HCT116 (cell line): ENCODE measurements at regions not wholly inside any gene's neighbourhood (a gene's known extent, or its start where the extent isn't known, plus 50 kb on each side); places are given as distances from the start of the nearest gene placed in this dataset.

ENCODE experiments used
- ATAC-seq: fragments of 200-7000 bp; cut with Tn5 transposase; 2 replicates; pipeline ENCODE4 v1.9.1; 2020; ENCODE audit warnings: mild to moderate bottlenecking, moderate library complexity
- BruUV-seq: library from RNA; stranded (reverse); fragments of 400-500 nt; replicated peaks from 2 replicates; lab custom pipeline; 2021; lab: Mats Ljungman, UMichigan
- CTCF ChIA-PET: fragments of 300-600 bp; sonication (Branson Sonifier 250); formaldehyde crosslinking; loops from one replicate; lab custom pipeline; 2021; ENCODE audit warnings: antibody characterized with exemption; lab: Charles Lee
- POLR2A ChIA-PET: fragments of 300-600, 350-600 bp; sonication (Branson Sonifier 250); formaldehyde crosslinking; loops from one replicate; lab custom pipeline; 2021; ENCODE audit warnings: antibody characterized with exemption; lab: Charles Lee
- RAD21 ChIA-PET, 2 experiments: fragments of 300-600 bp; sonication (Branson Sonifier 250); formaldehyde crosslinking; loops; one replicate each; lab custom pipeline; 2023; ENCODE audit warnings: low total read pairs in 2 of 2; ENCODE audit not compliant: uncharacterized antibody in 2 of 2, unreplicated experiment in 2 of 2, low non-redundant PET in 1 of 2; lab: Charles Lee
- DNase-seq: peaks from one replicate; pipeline ENCODE4 v3.0.0-alpha.2; 2010; ENCODE audit warnings: low read depth, low spot score
- H2AFZ ChIP-seq: fragments of 200-600 bp; shearing (Covaris generic), sonication (generic); 2 replicates; pipeline ENCODE4 v1.6.1; 2017; ENCODE audit warnings: low read depth, mixed run types, mixed read lengths, antibody characterized with exemption, low read length; ENCODE audit not compliant: poor library complexity, severe bottlenecking
- H3K27ac ChIP-seq: 2 replicates; pipeline ENCODE4 v1.5.1; 2012; ENCODE audit warnings: low read depth, low read length
- H3K27me3 ChIP-seq: fragments of 200-600 bp; sonication (generic); 2 replicates; pipeline ENCODE4 v1.6.1; 2016; ENCODE audit warnings: mixed run types, low read length, mixed read lengths; ENCODE audit not compliant: insufficient read depth
- H3K36me3 ChIP-seq, 2 experiments: fragments of 200-500 bp in 1 of 2; fragments of 200-600 bp in 1 of 2; sonication (Bioruptor generic) in 1 of 2; sonication (generic) in 1 of 2; 2 replicates each; pipeline versions ENCODE4 v1.5.1 to v1.6.1; 2014 to 2016; ENCODE audit warnings: low read length in 2 of 2, inconsistent platforms in 1 of 2, mixed read lengths in 1 of 2, mixed run types in 1 of 2; ENCODE audit not compliant: insufficient read depth in 2 of 2, control insufficient read depth in 1 of 2
- H3K4me1 ChIP-seq, 2 experiments: fragments of 200-600 bp in 1 of 2; sonication (generic) in 1 of 2; 2 replicates each; pipeline versions ENCODE4 v1.5.1 to v1.6.1; 2012 to 2017; ENCODE audit warnings: low read length in 2 of 2, inconsistent platforms in 1 of 2, mild to moderate bottlenecking in 1 of 2, mixed read lengths in 1 of 2, mixed run types in 1 of 2, moderate library complexity in 1 of 2; ENCODE audit not compliant: insufficient read depth in 2 of 2, control insufficient read depth in 1 of 2
- H3K4me2 ChIP-seq: fragments of 200-600 bp; sonication (generic); 2 replicates; pipeline ENCODE4 v1.6.1; 2017; ENCODE audit warnings: mixed run types, low read length, mixed read lengths
- H3K4me3 ChIP-seq, 2 experiments: fragments of 200-600 bp in 1 of 2; sonication (generic) in 1 of 2; replicated peaks in 1 of 2; 2 replicates each; pipeline ENCODE4 v1.5.1; 2011 to 2016; ENCODE audit warnings: low read length in 2 of 2, control low read depth in 1 of 2, low read depth in 1 of 2, mild to moderate bottlenecking in 1 of 2, mixed read lengths in 1 of 2, mixed run types in 1 of 2
- H3K79me2 ChIP-seq: fragments of 200-600 bp; sonication (generic); 2 replicates; pipeline ENCODE4 v1.6.1; 2017; ENCODE audit warnings: mild to moderate bottlenecking, mixed run types, low read length, moderate library complexity, mixed read lengths; ENCODE audit not compliant: insufficient read depth
- H3K9ac ChIP-seq: fragments of 200-600 bp; sonication (generic); 2 replicates; pipeline ENCODE4 v1.6.1; 2016; ENCODE audit warnings: low read length, mixed read lengths
- H3K9me2 ChIP-seq: fragments of 200-600 bp; sonication (generic), shearing (Covaris generic); 2 replicates; pipeline ENCODE4 v1.6.1; 2017; ENCODE audit warnings: mixed run types, mild to moderate bottlenecking, moderate library complexity; ENCODE audit not compliant: insufficient read depth
- H3K9me3 ChIP-seq, 2 experiments: fragments of 200-500 bp in 1 of 2; fragments of 200-600 bp in 1 of 2; sonication (Bioruptor generic) in 1 of 2; sonication (generic) in 1 of 2; 2 replicates each; pipeline ENCODE4 v1.6.1; 2014 to 2017; ENCODE audit warnings: low read length in 2 of 2, mixed read lengths in 2 of 2, inconsistent platforms in 1 of 2, low read depth in 1 of 2, mild to moderate bottlenecking in 1 of 2, mixed run types in 1 of 2, moderate library complexity in 1 of 2; ENCODE audit not compliant: control insufficient read depth in 1 of 2, insufficient read depth in 1 of 2
- H4K20me1 ChIP-seq: fragments of 200-600 bp; sonication (generic), shearing (Covaris generic); 2 replicates; pipeline ENCODE4 v1.6.1; 2017; ENCODE audit warnings: mixed run types, mild to moderate bottlenecking, moderate library complexity; ENCODE audit not compliant: insufficient read depth
- ATF3 ChIP-seq: IDR thresholded peaks from 2 replicates; pipeline ENCODE4 v1.6.1; 2012
- CEBPB ChIP-seq: IDR thresholded peaks from 2 replicates; pipeline ENCODE4 v1.6.1; 2012; ENCODE audit warnings: low read depth
- CTCF ChIP-seq, 3 experiments: fragments of 200-600 bp in 1 of 3; sonication (generic) in 1 of 3; IDR thresholded peaks in 2 of 3; conservative IDR thresholded peaks in 1 of 3; 2 replicates each; pipeline ENCODE4 v1.5.1; 2012 to 2017; ENCODE audit warnings: low read depth in 2 of 3, low read length in 2 of 3, antibody characterized with exemption in 1 of 3, borderline replicate concordance in 1 of 3, control low read depth in 1 of 3, mild to moderate bottlenecking in 1 of 3, mixed read lengths in 1 of 3, mixed run types in 1 of 3, moderate library complexity in 1 of 3; ENCODE audit not compliant: insufficient read depth in 1 of 3
- EZH2phosphoT487 ChIP-seq: fragments of 200-600 bp; IDR thresholded peaks from 2 replicates; pipeline ENCODE4 v1.6.1; 2018; ENCODE audit warnings: antibody characterized with exemption, borderline replicate concordance
- JUND ChIP-seq: IDR thresholded peaks from 2 replicates; pipeline ENCODE4 v1.6.1; 2012
- POLR2A ChIP-seq: IDR thresholded peaks from 2 replicates; pipeline ENCODE4 v1.7.0; 2011; ENCODE audit warnings: borderline replicate concordance; ENCODE audit not compliant: insufficient read depth, insufficient read length; ENCODE audit errors: extremely low read depth
- SP1 ChIP-seq: IDR thresholded peaks from 2 replicates; pipeline ENCODE4 v1.6.1; 2012; ENCODE audit warnings: low read depth
- SRF ChIP-seq: IDR thresholded peaks from 2 replicates; pipeline ENCODE4 v1.6.1; 2012; ENCODE audit warnings: low read depth
- TCF7L2 ChIP-seq: IDR thresholded peaks from 2 replicates; pipeline ENCODE4 v1.7.0; 2011; ENCODE audit warnings: borderline replicate concordance, inconsistent platforms; ENCODE audit not compliant: insufficient read depth, insufficient read length; ENCODE audit errors: extremely low read depth
- YY1 ChIP-seq: IDR thresholded peaks from 2 replicates; pipeline ENCODE4 v1.6.1; 2011; ENCODE audit warnings: low read length, low read depth, moderate library complexity, mild to moderate bottlenecking; ENCODE audit not compliant: insufficient replicate concordance; ENCODE audit errors: extremely low read depth
- ZFX ChIP-seq: fragments of 450-650 bp; IDR thresholded peaks from 2 replicates; pipeline ENCODE4 v1.6.1; 2017
- ZNF274 ChIP-seq: fragments of 200-500 bp; sonication (Bioruptor generic); IDR thresholded peaks from 2 replicates; pipeline ENCODE4 v1.6.1; 2014; ENCODE audit warnings: mild to moderate bottlenecking, low read depth, low read length, inconsistent platforms
- intact Hi-C: fragments of 100-400 bp; cut with micrococcal nuclease; formaldehyde crosslinking; loops from 2 replicates; pipeline ENCODE4 v1.10.0; 2022

- Histone ChIP-seq H4K20me1 (no peaks in the 10 kb centered on the region), H3K9ac (no peak overlapping the region), H2AFZ (no peak overlapping the region), H3K9me3 (peaks cover 8 to 26% of the 10 kb centered on the region in 2 experiments; a peak in 3 of 4 replicates), H3K4me1 (no peaks in the 10 kb centered on the region), H3K79me2 (no peaks in the 10 kb centered on the region), H3K36me3 (no peaks in the 10 kb centered on the region), H3K27me3 (no peaks in the 10 kb centered on the region), H3K9me2 (no peaks in the 10 kb centered on the region), H3K4me3 (no peak overlapping the region), H3K4me2 (no peak overlapping the region), H3K27ac (no peak overlapping the region)
- ATAC-seq (no peak), DNase-seq (no peak)
- ChIA-PET CTCF (no interaction called here), RAD21 (no interaction called here), POLR2A (no interaction called here)
- TF ChIP-seq EZH2phosphoT487 (no peak), JUND (no peak), SP1 (no peak), YY1 (no peak), CTCF (IDR thresholded peaks at IDR 0.05 in 2 of 3, conservative IDR thresholded peaks at IDR 0.05 in 1 of 3; ENCODE audit: borderline replicate concordance in 1 of 3, insufficient read depth in 1 of 3, low read depth in 2 of 3, low read length in 2 of 3) (no peak), TCF7L2 (no peak), POLR2A (no peak), SRF (no peak), ATF3 (no peak), CEBPB (no peak), ZFX (no peak), ZNF274 (no peak)
- intact Hi-C loops: no loop called here
- no TSS peak for BruUV-seq
Observed at GRCh38 chr3:88988906-88989305, 118.5 kb upstream of the EPHA3 start.
